GM21360 (cell line): ENCODE measurements at regions not wholly inside any gene's neighbourhood (a gene's known extent, or its start where the extent isn't known, plus 50 kb on each side); places are given as distances from the start of the nearest gene placed in this dataset.
A peak's percentile ranks its signal among the peaks of the same experiment; 100 is the strongest.

Source experiments
- ATAC-seq: cut with Tn5 transposase; IDR thresholded peaks from one replicate; pipeline ENCODE4 v1.9.1; 2021; ENCODE audit warnings: mild to moderate bottlenecking, moderate library complexity; ENCODE audit not compliant: unreplicated experiment

GRCh38 chr11:80911666-80912065 lies 1470.8 kb upstream of the TENM4 start:
- no peak for ATAC-seq

- peak; percentile 64 for ATAC-seq
These were observed 1459.4 kb upstream of the TENM4 start for GRCh38 chr11:80900265-80900664.

GRCh38 chr11:80899381-80899780 lies 1458.6 kb upstream of the TENM4 start:
- ATAC-seq: peak; percentile 81

GRCh38 chr11:80898910-80899309 lies 1458.1 kb upstream of the TENM4 start:
- no peak for ATAC-seq

GRCh38 chr11:80886684-80887083 lies 1445.9 kb upstream of the TENM4 start:
- ATAC-seq: no peak

GRCh38 chr11:80873310-80873999 lies 1432.6 kb upstream of the TENM4 start:
- peak; percentile 81 for ATAC-seq

- ATAC-seq: peak; percentile 41
These were observed 1431.4 kb upstream of the TENM4 start for GRCh38 chr11:80872116-80872728.

- ATAC-seq: no peak
These were observed 1428.0 kb upstream of the TENM4 start for GRCh38 chr11:80868831-80869230.

- no peak for ATAC-seq
These were observed 1421.2 kb upstream of the TENM4 start for GRCh38 chr11:80862011-80862410.

GRCh38 chr11:80861193-80861592 lies 1420.4 kb upstream of the TENM4 start:
- ATAC-seq: no peak

GRCh38 chr11:80860632-80861031 lies 1419.8 kb upstream of the TENM4 start:
- no peak for ATAC-seq

- no peak for ATAC-seq
These were observed 1415.2 kb upstream of the TENM4 start for GRCh38 chr11:80856066-80856465.

- ATAC-seq: no peak
These were observed 1414.6 kb upstream of the TENM4 start for GRCh38 chr11:80855426-80855825.

GRCh38 chr11:80849253-80849652 lies 1408.4 kb upstream of the TENM4 start:
- peak; percentile 59 for ATAC-seq

GRCh38 chr11:80846979-80847378 lies 1406.1 kb upstream of the TENM4 start:
- ATAC-seq: peak; percentile 93

GRCh38 chr11:80846442-80846841 lies 1405.6 kb upstream of the TENM4 start:
- no peak for ATAC-seq

GRCh38 chr11:80844110-80844819 lies 1403.4 kb upstream of the TENM4 start:
- no peak for ATAC-seq

GRCh38 chr11:80843266-80843974 lies 1402.6 kb upstream of the TENM4 start:
- ATAC-seq: peak; percentile 58

GRCh38 chr11:80842246-80842645 lies 1401.4 kb upstream of the TENM4 start:
- no peak for ATAC-seq

GRCh38 chr11:80841675-80842074 lies 1400.8 kb upstream of the TENM4 start:
- ATAC-seq: no peak

- no peak for ATAC-seq
These were observed 1397.3 kb upstream of the TENM4 start for GRCh38 chr11:80838153-80838552.
